CD4-positive, alpha-beta T cell treated with Interleukin-2 at 100 ng/mL for 4 hours (primary cell): ENCODE measurements at regions not wholly inside any gene's neighbourhood (a gene's known extent, or its start where the extent isn't known, plus 50 kb on each side); places are given as distances from the start of the nearest gene placed in this dataset.
"Not testable (repeated sequence)": the region's sequence is repeated elsewhere in the genome, so short reads cannot be mapped to it uniquely, and the experiment has no call there.

Experiments used
- DNase-seq: peaks from one replicate; pipeline ENCODE4 v3.0.0-alpha.2; 2020; ENCODE audit warnings: low spot score

- DNase-seq = no peak
These were observed 214.6 kb downstream of the PHETA1 start for GRCh38 chr12:111154147-111154834.

DNA sequence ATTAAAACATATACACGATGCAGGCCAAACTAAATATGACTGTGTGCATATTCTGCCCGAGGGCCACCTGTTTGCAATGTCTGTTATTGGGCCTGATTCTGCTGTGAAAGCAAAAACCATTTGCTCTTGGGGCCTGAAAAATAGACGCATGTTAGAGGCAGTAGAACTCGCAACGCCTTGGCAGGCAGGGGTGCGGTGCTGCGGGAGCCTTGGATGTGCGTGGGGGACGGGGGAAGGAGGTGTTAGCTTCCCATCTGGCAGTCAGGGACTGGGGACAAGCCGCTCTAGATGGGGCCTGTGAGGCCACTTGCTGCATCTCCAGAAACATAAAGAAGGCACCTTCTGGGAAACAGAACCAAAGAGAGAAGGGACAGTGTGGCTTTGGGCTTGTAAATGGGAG, 216.3 kb downstream of the PHETA1 start:
- DNase-seq = no peak

DNA sequence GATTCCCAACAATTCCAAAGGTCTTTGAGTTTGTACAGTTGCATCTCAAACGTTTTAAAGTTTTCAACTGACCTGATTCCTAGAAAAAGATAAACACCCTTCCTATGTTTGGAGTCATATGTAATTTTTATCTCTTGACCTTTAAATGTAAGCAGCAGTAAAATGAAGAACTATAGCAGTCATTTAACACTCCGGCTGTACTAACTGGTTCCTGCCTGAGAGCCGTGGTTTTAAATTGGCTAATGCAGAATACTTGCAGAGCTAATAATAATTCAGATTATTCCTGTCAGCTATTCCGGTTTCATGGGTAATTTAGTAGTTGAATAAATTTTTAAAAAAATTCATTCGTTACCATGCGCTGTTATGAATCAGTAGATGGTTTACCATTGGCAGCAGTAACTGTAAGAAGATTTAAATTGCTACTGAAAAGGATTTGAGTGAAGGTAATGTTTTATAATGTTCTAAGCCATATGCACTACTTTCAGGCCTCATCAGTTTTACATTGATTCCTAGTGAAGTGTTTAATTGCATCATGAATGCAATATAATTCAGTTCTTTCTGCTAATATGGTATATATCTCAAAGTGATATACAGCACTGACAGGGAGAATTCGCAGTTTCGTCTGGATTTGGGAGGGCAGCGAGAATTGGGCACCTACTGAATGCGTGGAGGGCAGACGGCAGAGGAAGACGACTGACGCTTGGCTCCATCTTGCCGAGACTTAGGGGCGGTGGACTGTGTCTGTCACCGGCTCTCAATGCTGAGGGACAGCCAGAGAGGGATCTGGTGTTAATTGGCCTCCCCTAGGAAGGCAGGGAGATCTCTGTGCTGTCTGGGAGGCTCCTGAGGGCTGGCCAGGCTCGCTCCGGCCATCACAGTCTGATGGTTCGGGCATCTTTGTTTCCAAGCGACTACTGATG, 217.7 kb downstream of the PHETA1 start:
- no peak for DNase-seq

GRCh38 chr12:111150360-111150759, 218.5 kb downstream of the PHETA1 start:
- no peak for DNase-seq

GRCh38 chr12:111149299-111149698, 219.6 kb downstream of the PHETA1 start:
- DNase-seq = no peak

- DNase-seq = no peak
These were observed 220.9 kb downstream of the PHETA1 start for GRCh38 chr12:111148005-111148404.

GRCh38 chr12:111143271-111143670, 222.9 kb upstream of the MYL2 start:
- DNase-seq = no peak

DNA sequence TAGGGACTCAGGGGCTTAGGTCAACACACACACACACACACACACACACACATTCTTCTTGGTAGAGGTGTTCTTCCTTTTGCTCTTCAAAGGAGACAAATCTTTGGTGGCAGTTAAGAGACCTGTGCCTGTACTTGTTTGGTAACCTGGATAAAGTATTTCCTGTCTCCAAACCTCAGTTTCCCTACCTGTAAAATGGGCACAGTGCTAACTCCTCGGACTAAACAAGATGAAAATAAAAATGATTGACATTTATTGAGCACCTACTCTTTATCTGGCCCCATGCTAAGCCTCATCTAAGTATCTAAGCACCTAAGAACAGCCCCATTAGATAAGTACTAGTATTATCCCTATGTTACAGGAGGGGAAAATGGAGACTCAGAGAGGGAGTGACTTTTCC, 220.8 kb upstream of the MYL2 start:
- DNase-seq = no peak

DNA sequence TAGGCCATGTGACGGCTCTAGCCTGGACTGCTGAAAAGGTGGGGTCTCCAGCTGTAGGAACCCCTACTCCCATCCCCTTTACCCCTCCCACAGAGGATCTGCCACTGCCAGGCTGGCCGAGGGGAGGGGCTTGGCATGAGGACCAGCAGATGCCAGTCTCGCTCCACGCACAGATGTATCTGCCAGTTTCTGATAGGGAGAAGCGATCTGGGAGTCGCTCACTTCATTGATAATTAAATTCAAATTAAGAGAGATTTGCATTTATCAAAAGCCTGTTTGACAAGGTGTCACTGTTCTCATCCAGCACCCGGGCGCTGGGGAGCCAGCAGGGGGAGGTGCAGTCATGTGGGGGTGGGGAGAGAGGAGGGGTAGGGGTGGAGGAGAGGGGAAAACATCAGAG, 217.6 kb upstream of the MYL2 start:
- DNase-seq = no peak

- DNase-seq = no peak
These were observed 215.0 kb upstream of the MYL2 start for GRCh38 chr12:111135293-111135832.

- DNase-seq = no peak
These were observed 210.0 kb upstream of the MYL2 start for GRCh38 chr12:111130336-111130735.

- no peak for DNase-seq
These were observed 208.9 kb upstream of the MYL2 start for GRCh38 chr12:111129149-111129767.

DNA sequence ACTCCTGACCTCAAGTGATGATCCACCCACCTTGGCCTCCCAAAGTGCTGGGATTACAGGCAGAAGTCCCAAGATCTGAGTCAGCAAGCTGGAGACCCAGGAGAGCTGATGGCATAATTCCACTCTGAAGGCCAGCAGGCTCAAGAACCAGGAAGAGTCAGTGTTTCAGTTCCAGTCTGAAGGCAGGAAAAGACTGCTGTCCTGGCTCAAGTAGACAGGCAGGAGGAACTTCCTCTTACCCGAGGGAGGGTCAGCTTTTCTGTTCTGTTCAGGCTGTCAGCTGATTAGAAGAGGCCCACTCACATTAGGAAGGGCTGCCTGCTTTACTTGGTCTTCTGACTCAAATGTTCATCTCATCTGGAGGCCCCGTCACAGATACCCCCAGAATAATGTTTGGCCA, 206.0 kb upstream of the MYL2 start:
- peak; percentile 6 for DNase-seq

- DNase-seq = no peak
These were observed 203.8 kb upstream of the MYL2 start for GRCh38 chr12:111124183-111124582.

GRCh38 chr12:111123390-111123789, 203.0 kb upstream of the MYL2 start:
- DNase-seq = no peak

DNA sequence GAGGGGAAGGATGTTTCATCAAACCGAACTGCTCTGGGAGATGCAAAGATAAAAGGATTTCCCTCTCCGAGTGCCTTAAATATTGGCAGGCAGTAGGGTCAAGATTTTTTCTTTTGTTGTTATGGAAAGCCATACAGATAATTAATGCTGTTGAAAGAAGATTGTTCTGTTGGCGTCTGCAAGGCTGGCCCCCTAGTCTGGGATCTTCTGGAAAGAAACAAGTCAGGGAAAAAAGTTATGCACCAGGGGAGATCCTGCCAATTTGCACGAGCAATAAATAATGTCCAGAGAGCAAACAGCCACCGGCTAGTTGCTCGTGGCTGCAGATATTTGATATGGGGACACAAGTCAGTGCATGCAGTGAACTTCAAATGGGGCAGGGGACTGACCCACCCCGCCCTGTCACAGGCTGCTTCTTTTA, 202.1 kb upstream of the MYL2 start:
- DNase-seq = no peak

GRCh38 chr12:111121840-111122239, 201.5 kb upstream of the MYL2 start:
- no peak for DNase-seq

GRCh38 chr12:111120578-111120977, 200.2 kb upstream of the MYL2 start:
- no peak for DNase-seq

GRCh38 chr12:111117017-111117416, 196.6 kb upstream of the MYL2 start:
- DNase-seq = no peak

DNA sequence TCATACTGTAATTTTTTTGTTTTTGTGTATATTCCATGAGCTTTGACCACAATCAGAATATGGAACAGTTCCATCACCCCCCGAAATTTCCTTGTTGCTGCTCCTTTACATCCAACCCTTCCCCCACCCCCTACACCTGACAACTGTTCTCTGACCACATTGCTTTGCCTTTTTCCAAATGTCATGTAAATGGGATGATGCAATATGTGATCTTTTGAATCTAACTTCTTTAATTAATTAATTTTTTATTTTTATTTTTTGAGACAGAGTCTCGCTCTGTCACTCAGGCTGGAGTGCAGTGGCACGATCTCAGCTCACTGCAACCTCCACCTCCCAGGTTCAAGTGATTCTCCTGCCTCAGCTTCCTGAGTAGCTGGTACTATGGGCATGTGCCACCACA, 192.9 kb upstream of the MYL2 start:
- DNase-seq = not testable (repeated sequence)

DNA sequence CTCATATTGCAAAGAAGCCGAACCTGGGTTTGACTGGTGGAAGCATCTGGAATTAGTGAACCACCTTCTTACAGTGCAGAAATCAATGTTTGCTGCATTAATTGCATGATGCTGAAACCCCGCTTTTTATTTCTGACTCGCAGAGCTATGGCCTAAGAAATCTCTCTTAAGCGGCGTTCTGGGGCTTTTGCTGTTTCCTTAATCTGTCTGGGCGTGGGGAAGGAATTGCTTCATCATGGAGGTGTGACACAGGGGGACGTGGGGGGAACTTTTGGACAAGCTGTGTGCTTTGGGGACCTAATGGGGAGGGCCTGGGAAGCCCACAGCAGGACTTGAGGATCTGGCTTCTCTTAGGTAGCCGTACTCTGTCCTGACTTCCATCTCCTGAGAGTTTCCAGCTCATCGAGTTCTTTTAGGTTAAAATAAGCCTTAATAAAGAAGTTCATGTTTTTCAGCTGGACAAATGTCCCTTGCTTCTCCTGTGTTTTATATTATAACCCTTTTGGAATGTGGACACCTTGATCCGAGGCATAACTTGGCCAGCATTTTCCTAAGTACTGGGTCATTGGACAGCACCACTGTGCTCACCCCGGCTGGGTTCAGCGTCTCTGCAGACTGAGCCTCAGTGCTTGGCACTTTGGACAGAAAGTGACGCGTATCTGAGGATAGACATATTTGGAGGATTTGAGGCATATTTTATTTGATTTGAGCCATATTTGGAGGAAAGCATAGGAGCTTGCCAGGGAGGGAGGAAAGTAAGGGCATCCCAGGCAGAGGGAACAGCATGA, 192.1 kb upstream of the MYL2 start:
- DNase-seq = no peak

DNA sequence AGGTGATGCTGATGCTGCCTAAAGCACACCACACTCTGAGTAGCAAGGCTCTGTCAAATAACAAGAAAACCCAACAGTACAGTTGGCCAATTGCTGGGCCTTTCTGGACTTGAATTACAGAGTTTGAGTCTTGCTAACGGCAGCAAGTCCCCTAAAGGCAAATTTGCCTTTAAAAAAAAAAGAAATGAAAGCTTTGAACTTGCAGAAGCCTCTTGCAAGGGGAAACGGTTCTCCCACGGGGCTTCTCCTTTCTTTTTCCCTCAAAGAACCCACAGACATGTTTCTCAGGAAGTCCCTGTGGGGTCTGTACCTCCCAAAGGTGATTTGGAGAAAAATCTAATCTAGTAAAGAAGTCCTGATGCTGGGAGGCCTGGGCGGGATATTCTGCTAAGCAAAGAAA, 191.3 kb upstream of the MYL2 start:
- DNase-seq = no peak
